ENCODE measurements at regions not wholly inside any gene's neighbourhood (a gene's known extent, or its start where the extent isn't known, plus 50 kb on each side); places are given as distances from the start of the nearest gene placed in this dataset.

DNA sequence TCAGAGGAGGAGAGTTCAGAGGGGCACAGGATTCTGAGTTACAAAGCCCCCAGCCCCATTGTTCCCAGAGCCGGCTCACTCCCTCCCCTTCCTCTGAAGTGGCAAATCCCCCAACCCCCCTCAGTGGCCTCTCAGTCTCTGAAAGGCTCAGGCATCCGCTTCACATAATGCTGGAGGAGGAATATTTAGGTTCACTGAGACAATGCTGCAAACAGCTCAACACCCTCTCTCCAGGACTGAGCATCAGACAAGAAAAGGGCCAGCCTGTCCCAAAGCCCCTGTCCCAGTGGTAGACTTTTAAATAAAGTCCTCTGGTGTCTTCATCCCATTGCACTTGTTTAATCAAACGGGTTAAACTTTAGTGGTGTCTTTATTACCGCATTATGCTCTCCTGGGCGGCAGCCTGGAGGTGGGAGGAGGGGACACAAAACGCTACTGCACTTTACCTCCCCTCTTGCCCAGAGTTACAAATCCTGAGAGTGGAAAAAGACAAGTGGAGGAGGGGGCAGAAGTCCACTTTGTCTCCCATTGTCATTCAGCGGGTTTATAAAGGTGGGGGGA, 257.9 kb downstream of the FGFR2 start:
- TF ChIP-seq CTCF (IDR thresholded peaks at IDR 0.05; ENCODE audit: control insufficient read depth, insufficient read depth, low read depth, low read length, missing control alignments), result no peak
- no peak for DNase-seq (ENCODE audit: low read depth)
- no peak overlapping the region for H3K4me3 ChIP-seq (ENCODE audit: control insufficient read depth, low read depth, low read length)

GRCh38 chr10:121351540-121351939, 246.7 kb downstream of the FGFR2 start:
- H3K4me3 ChIP-seq (ENCODE audit: control insufficient read depth, low read depth, low read length), result no peak overlapping the region
- TF ChIP-seq CTCF (IDR thresholded peaks at IDR 0.05; ENCODE audit: control insufficient read depth, insufficient read depth, low read depth, low read length, missing control alignments), result no peak

DNA sequence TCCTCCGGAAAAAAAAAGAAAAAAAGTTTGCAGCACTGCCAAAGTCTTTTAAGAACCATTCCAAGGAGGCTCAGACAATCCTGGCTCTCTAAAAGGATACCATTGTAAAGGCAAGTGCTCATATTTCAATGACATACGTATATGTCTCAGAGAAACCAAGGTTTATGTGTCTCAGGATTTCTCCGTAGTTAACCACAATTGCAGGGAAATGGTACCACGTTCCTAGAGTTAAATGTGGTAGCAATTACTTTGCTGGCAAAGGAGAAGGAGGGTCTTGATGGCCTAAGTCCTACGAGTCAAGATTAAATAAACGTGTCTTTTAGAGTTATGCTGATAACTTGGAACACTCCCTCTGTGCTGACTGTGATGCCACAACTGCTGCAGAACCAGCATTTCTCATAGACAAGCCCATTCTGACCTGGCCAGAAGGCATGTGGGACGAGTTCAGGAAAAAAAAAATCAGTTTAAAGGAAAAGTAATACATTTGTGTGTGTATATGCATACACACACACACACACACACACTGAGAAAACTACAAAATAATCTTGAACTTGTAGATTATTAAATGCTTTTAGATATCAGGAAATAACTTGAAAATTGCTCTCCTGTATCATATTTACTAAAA, 245.9 kb downstream of the FGFR2 start:
- no peak overlapping the region for H3K4me3 ChIP-seq (ENCODE audit: control insufficient read depth, low read depth, low read length)
- no peak for DNase-seq (ENCODE audit: low read depth)
- TF ChIP-seq CTCF (IDR thresholded peaks at IDR 0.05; ENCODE audit: control insufficient read depth, insufficient read depth, low read depth, low read length, missing control alignments), result no peak

More at GRCh38 chr10:121351540-121351939, 246.7 kb downstream of the FGFR2 start:
- no peak for DNase-seq (ENCODE audit: low read depth)

DNA sequence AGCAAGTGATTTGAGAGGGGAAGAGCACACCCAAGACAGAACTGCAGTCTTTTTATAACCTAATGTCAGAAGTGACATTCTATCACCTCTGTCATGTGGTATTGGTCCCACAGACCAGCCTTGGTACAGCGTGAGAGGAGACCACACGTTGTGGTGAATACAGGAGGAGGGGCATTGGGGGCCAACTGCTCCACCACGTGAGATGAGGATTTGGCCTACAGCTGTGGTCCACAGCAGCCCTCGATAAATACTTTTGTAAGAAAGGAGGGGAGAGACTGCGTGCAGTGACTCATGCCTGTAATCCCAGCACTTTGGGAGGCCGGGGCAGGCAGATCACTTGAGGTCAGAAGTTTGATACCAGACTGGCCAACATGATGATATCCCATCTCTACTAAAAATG, 243.1 kb downstream of the FGFR2 start:
- TF ChIP-seq CTCF (IDR thresholded peaks at IDR 0.05; ENCODE audit: control insufficient read depth, insufficient read depth, low read depth, low read length, missing control alignments), result no peak
- no peak for DNase-seq (ENCODE audit: low read depth)
- no peak overlapping the region for H3K4me3 ChIP-seq (ENCODE audit: control insufficient read depth, low read depth, low read length)

- TF ChIP-seq CTCF (IDR thresholded peaks at IDR 0.05; ENCODE audit: control insufficient read depth, insufficient read depth, low read depth, low read length, missing control alignments), result no peak
- no peak for DNase-seq (ENCODE audit: low read depth)
- no peak overlapping the region for H3K4me3 ChIP-seq (ENCODE audit: control insufficient read depth, low read depth, low read length)
Measured at GRCh38 chr10:121356183-121356582, 242.1 kb downstream of the FGFR2 start.

DNA sequence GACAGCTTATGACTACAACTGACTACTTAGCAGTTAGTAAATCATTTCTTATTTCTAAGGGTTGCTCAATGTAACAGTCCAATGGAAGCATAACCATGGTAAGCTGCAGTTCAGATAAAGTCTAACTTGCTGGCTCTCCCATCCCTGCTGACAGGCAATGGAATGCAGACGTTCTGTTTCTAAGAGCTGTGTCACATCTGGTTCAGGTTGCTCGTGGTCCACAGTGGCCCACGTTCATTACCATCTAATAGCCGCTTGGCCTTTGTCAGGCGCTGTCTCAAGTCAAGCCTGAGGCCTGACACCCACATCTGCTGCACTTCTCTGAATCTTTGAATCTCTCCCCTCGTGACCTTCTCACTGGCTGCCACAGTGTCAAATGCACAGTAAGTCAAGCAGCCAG, 240.8 kb downstream of the FGFR2 start:
- H3K4me3 ChIP-seq (ENCODE audit: control insufficient read depth, low read depth, low read length), result no peak overlapping the region
- DNase-seq (ENCODE audit: low read depth), result no peak
- no peak for TF ChIP-seq CTCF (IDR thresholded peaks at IDR 0.05; ENCODE audit: control insufficient read depth, insufficient read depth, low read depth, low read length, missing control alignments)

All from AG09309 (cell line).